Parathyroid adenoma (tissue), 2 donors: ENCODE measurements at regions not wholly inside any gene's neighbourhood (a gene's known extent, or its start where the extent isn't known, plus 50 kb on each side); places are given as distances from the start of the nearest gene placed in this dataset.
"Not testable (repeated sequence)": the region's sequence is repeated elsewhere in the genome, so short reads cannot be mapped to it uniquely, and the experiment has no call there.

Experiments
- H2AFZ ChIP-seq: fragments of 300-600 bp; sonication (generic); one replicate; pipeline ENCODE4 v1.7.0; 2017; ENCODE audit warnings: antibody characterized with exemption, mild to moderate bottlenecking
- H3K27ac ChIP-seq: fragments of 300-600 bp; sonication (generic); one replicate; pipeline ENCODE4 v1.7.0; 2017
- H3K27me3 ChIP-seq: fragments of 300-600 bp; sonication (generic); one replicate; pipeline ENCODE4 v1.7.0; 2017; ENCODE audit warnings: low read length; ENCODE audit not compliant: control insufficient read depth, insufficient read depth
- H3K36me3 ChIP-seq: fragments of 300-600 bp; sonication (generic); one replicate; pipeline ENCODE4 v1.7.0; 2017; ENCODE audit warnings: low read length; ENCODE audit not compliant: control insufficient read depth, insufficient read depth
- H3K4me1 ChIP-seq: fragments of 300-600 bp; sonication (generic); one replicate; pipeline ENCODE4 v1.7.0; 2017; ENCODE audit warnings: control low read depth
- H3K4me2 ChIP-seq: fragments of 300-600 bp; sonication (generic); one replicate; pipeline ENCODE4 v1.7.0; 2017; ENCODE audit warnings: low read length
- H3K4me3 ChIP-seq: fragments of 300-600 bp; sonication (generic); one replicate; pipeline ENCODE4 v1.7.0; 2017; ENCODE audit warnings: low read depth, low read length
- H3K79me2 ChIP-seq: fragments of 300-600 bp; sonication (generic); one replicate; pipeline ENCODE4 v1.7.0; 2017; ENCODE audit warnings: control low read depth
- H3K9ac ChIP-seq: fragments of 300-600 bp; sonication (generic); one replicate; pipeline ENCODE4 v1.7.0; 2017; ENCODE audit warnings: mild to moderate bottlenecking
- H3K9me3 ChIP-seq: fragments of 300-600 bp; sonication (generic); one replicate; pipeline ENCODE4 v1.7.0; 2017; ENCODE audit warnings: low read length; ENCODE audit not compliant: control insufficient read depth
- TF ChIP-seq, protein P1 (sequence below): fragments of 300-600 bp; sonication (generic); IDR thresholded peaks from one replicate; pipeline ENCODE4 v1.7.0; 2017; ENCODE audit warnings: antibody characterized with exemption, mild to moderate bottlenecking
- donor health status: primary hyperparathyroidism.

DNA sequence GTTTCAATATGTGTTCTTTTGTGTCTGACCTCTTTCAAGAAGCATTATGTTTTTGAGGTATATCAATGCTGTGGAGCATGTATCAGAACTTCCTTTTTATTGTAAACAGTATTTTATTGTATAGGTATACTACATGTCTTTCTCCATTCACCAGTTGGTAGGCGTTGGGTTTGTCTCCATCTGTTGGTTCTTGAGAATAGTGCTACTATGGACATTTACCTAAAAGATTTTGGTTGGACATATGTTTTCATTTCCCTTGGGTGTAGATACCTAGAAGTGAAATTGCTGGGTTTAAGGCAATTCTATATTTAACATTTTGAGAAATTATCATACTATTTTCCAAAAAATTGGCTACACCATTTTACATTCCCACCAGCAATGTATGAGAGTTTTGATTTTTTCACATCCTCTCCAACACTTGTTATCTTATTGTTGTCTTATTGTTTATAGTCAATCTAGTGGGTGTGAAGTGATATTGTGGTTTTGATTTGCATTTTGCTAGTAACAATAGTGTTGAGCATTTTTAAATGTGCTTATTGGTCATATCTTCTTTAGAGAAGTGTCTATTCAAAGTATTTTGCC lies 409.2 kb downstream of the IPO8 start:
- Histone ChIP-seq H2AFZ (no peak overlapping the region), H3K9me3 (no peaks in the 10 kb centered on the region), H3K36me3 (no peaks in the 10 kb centered on the region), H3K4me3 (no peak overlapping the region), H3K9ac (no peak overlapping the region), H3K4me1 (no peaks in the 10 kb centered on the region), H3K27me3 (no peaks in the 10 kb centered on the region), H3K79me2 (no peaks in the 10 kb centered on the region), H3K4me2 (no peak overlapping the region), H3K27ac (no peak overlapping the region)
- TF ChIP-seq, protein P1, sequence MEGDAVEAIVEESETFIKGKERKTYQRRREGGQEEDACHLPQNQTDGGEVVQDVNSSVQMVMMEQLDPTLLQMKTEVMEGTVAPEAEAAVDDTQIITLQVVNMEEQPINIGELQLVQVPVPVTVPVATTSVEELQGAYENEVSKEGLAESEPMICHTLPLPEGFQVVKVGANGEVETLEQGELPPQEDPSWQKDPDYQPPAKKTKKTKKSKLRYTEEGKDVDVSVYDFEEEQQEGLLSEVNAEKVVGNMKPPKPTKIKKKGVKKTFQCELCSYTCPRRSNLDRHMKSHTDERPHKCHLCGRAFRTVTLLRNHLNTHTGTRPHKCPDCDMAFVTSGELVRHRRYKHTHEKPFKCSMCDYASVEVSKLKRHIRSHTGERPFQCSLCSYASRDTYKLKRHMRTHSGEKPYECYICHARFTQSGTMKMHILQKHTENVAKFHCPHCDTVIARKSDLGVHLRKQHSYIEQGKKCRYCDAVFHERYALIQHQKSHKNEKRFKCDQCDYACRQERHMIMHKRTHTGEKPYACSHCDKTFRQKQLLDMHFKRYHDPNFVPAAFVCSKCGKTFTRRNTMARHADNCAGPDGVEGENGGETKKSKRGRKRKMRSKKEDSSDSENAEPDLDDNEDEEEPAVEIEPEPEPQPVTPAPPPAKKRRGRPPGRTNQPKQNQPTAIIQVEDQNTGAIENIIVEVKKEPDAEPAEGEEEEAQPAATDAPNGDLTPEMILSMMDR: peak; percentile 38

DNA sequence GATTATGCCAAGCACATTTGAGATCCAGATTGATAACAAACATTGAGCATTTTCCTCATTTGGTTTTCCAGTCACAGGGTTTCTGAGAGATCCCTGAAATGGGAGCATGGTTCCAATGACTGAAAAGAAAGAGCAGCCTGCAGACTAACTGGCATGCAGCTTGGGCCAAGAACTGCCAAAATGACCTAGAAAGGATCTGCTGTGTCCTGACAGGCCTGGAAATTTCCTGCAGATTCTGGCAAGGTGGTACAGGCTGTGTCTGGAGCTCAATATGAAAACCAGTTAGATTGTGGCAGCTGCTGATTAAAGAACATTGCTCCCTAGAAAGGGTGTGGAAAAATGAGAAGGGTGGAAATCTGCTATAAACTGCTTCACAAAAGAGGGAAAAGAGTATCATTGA lies 417.3 kb downstream of the IPO8 start:
- TF ChIP-seq, protein P1: no peak
- Histone ChIP-seq H3K27ac (no peak overlapping the region), H3K79me2 (no peaks in the 10 kb centered on the region), H3K27me3 (no peaks in the 10 kb centered on the region), H2AFZ (no peak overlapping the region), H3K9me3 (no peaks in the 10 kb centered on the region), H3K9ac (no peak overlapping the region), H3K4me2 (no peak overlapping the region), H3K36me3 (no peaks in the 10 kb centered on the region), H3K4me3 (no peak overlapping the region), H3K4me1 (no peaks in the 10 kb centered on the region)

DNA sequence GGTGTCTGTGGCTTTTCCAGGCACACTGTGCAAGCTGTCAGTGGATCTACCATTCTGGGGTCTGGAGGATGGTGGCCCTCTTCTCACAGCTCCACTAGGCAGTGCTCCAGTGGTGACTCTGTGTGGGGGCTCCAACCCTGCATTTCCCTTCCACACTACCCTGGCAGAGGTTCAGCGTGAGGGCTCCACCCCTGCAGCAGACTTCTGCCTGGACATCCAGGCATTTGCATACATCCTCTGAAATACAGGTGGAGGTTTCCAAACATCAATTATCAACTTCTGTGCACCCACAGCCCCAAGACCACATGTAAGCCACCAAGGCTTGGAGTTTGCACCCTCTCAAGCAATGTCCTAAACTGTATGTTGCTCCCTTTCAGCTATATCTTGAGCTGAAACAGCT lies 423.2 kb downstream of the IPO8 start:
- not testable (repeated sequence) for H3K4me3 ChIP-seq, H3K27ac ChIP-seq, H3K4me2 ChIP-seq, H3K9me3 ChIP-seq, H3K27me3 ChIP-seq, H3K79me2 ChIP-seq, H2AFZ ChIP-seq, H3K36me3 ChIP-seq, H3K9ac ChIP-seq, H3K4me1 ChIP-seq

DNA sequence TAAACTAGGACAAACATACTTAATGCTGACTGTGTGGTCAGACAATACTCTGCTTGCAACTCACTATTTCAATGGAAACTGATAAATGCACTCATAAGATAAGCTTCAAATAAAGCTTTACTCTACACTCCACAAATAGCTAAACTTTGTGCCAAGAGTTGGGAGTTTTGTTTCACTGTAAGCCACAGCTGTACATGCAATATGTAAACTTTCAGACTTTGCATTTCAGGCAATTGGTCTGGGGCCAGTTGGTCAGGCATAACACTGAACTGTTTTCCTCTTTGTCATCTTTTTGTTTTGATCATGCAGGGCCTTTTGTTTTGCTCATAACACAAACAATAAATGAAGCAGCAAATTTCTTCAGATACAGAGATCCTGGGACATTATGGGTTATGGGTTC lies 426.2 kb downstream of the IPO8 start:
- Histone ChIP-seq H3K9me3 (no peaks in the 10 kb centered on the region), H3K4me2 (no peak overlapping the region), H3K9ac (no peak overlapping the region), H3K4me3 (no peak overlapping the region), H3K27me3 (no peaks in the 10 kb centered on the region), H3K79me2 (no peaks in the 10 kb centered on the region), H3K27ac (no peak overlapping the region), H3K4me1 (no peaks in the 10 kb centered on the region), H3K36me3 (no peaks in the 10 kb centered on the region), H2AFZ (no peak overlapping the region)
- TF ChIP-seq, protein P1: no peak

DNA sequence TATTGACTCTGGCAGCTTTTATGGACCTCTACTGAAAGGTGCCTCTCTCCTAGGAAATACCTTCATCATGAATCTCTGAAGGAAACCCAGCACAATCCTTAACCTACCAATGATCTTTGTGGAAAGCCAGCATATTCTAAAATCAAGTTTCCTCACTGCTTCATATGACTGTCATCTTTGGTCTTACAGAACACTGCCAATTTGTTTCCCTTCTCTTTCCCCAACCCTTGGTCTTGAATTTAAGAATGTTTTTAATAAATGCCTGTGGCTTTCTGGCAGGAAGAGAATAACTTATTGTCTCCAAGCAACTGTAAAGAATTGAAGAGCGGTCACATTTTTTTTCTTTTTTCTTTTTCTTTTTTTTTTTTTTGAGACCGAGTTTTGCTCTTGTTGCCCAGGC lies 427.6 kb downstream of the IPO8 start:
- no peak overlapping the region for H3K4me2 ChIP-seq
- TF ChIP-seq, protein P1: no peak
- H2AFZ ChIP-seq: no peak overlapping the region
- no peak overlapping the region for H3K4me3 ChIP-seq
- no peaks in the 10 kb centered on the region for H3K36me3 ChIP-seq
- no peak overlapping the region for H3K9ac ChIP-seq
- no peaks in the 10 kb centered on the region for H3K79me2 ChIP-seq
- H3K4me1 ChIP-seq: no peaks in the 10 kb centered on the region
- no peak overlapping the region for H3K27ac ChIP-seq
- no peaks in the 10 kb centered on the region for H3K27me3 ChIP-seq
- H3K9me3 ChIP-seq: no peaks in the 10 kb centered on the region
